ENCODE measurements at regions not wholly inside any gene's neighbourhood (a gene's known extent, or its start where the extent isn't known, plus 50 kb on each side); places are given as distances from the start of the nearest gene placed in this dataset.

DNA sequence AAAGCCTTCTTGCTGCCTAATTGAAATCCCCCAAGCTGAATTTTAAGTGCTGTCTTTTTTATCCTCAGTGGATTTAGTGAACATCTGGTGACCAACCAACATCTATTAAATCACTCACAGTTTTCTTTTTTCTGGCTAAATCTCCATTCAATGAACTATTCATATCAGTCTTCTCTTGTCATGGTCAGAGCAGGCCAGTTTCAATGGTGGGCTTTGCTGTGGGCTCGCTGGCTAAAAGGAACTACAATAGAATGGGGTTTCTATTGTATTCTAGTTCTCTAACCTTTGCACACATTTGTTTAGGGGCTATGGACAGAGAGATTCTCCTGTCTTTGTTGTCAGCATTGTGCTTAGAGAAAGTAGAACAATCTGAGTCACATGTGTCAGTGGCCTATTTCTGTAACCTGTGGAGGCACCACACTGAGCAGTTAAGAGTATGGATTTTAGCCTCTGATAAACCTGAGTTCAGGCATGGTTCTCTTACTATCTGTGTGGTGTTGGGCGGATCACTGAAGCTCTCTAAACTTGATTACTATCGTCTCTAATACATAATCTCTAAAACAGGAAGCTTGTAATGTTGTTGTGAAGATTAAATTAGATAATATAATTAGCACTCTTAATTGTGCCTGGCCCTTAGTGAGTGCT is 94.2 kb upstream of the CADM1 start:
- no peak for DNase-seq (ENCODE audit: low read depth)

DNA sequence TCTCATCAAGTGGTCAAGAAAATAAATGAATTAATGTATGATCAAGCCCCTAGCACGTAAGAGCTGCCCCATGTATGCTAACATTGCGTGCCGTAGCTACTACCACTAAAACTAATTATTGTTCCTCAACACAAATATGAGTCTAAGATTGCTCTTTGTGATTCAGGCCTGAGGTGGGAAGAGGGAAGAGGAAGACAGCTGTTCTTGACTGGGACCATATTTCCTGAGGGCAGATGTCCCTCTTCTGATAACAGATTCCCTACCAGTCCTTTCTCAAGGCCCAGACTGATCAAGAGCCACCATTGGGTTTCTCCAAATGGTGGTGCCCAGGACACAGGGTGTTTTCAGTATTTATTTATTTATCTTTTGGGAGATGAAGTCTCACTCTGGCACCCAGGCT is 87.2 kb upstream of the CADM1 start:
- no peak for DNase-seq (ENCODE audit: low read depth)

DNA sequence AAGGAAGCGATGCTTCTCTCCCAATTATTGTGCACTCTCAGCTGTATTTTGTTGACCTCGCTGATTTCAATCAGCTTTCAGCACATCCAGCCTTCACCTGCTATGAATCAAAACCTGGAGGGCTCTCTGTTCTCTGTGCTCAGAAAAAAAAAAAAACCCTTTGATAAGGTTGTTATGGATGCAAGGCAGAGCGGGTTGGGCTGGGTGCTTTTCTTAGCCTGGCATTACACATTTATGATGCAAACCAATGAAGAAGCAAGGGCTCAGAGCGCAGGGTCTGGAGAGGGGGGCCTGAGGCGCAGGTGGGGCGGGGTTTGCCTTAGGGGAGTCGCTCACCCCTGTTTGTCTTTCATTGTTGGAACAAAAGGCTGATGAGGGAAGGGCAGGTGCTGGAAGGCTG is 86.0 kb upstream of the CADM1 start:
- DNase-seq (ENCODE audit: low read depth) = no peak

DNA sequence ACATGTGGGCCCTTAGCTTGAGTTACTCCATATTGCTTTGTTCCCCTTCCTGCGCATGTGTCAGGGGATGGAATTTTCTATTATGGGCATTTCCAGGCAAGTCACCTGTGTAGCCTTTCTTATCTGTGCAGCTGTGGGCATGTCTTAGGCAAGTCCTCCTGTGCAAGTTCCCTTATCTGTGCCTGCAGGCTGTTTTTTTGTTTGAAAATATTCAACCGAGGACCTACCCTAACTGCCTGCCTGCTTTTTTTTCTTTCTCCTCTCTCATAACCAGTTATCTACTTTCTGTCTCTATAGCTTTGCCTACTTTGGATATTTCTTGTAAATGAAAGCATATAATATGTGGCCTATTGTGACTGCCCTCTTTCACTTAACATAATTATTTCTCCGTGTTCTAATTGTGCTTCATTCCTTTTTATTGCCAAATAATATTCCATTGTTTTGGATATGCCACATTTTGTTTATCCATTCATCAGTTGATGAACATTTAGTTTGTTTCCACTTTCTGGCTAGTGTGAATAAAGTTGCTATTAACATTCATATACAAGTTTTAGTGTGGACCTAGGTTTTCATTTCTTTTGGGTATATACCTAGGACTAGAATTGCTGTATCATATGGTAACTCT is 83.6 kb upstream of the CADM1 start:
- no peak for DNase-seq (ENCODE audit: low read depth)

DNA sequence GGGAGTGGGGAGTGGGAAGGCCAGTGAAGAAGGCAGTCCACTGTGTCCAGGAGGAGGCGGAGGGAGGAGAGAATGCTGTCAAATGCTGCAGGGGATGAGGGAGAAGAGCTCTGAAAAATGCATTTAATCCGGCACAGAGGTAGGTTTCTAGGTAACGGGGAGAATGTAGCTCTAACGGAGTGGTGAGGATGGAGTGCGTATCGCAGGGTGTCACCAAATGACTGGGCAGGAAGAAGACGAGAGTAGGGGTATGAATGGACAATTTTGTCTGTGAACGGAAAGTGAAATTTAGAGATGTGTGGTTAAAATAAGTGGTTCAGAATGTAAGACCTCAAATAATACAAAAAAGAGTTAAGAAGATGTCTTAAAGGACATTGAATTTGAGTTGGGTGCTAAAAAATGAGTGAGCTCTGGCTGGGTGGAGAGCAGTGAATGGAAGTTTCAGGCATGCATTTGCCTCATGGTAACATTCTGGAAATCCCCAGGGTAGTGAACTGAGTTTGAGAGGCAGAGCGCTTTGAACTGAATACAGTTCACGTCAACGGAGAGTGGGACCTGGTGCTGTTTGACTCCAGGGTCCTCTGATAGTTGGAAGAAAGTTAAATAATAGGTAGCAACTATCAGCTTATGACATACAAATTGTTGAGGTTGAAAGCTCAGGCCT is 81.3 kb upstream of the CADM1 start:
- DNase-seq (ENCODE audit: low read depth) = no peak

DNA sequence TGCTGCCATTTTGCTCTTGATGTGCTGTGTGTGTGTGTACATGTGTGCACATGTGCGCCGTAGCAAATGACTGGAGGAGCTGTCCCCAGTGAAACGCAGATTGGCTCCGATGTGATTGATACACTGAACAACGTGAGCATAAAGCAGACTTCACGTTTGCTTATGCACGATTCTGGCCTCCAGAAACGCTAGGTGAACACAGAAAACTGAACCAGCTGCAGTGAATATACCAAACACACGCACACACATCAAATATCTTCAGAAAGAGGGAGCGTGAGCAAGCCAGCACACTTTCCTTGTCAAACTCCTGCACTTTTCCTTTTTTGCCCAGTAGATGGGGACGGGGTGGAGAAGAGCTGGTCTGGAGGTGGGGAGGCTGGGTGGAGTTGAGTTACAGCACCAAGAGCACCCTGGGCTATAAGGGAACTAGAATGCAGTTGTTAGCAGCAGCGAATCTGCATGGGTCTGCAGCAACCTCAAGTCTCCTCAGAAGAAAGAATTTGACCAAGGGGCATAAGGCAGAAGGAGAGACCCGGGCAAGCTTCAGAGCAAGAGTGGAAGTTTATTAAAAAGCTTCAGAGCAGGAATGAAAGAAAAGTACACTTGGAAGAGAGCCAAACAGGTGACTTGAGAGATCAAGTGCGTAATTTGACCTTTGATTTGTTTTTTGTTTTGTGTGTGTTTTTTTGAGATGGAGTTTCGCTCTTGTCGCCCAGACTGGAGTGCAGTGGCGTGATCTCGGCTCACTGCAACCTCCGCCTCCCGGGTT is 77.8 kb upstream of the CADM1 start:
- no peak for DNase-seq (ENCODE audit: low read depth)

DNA sequence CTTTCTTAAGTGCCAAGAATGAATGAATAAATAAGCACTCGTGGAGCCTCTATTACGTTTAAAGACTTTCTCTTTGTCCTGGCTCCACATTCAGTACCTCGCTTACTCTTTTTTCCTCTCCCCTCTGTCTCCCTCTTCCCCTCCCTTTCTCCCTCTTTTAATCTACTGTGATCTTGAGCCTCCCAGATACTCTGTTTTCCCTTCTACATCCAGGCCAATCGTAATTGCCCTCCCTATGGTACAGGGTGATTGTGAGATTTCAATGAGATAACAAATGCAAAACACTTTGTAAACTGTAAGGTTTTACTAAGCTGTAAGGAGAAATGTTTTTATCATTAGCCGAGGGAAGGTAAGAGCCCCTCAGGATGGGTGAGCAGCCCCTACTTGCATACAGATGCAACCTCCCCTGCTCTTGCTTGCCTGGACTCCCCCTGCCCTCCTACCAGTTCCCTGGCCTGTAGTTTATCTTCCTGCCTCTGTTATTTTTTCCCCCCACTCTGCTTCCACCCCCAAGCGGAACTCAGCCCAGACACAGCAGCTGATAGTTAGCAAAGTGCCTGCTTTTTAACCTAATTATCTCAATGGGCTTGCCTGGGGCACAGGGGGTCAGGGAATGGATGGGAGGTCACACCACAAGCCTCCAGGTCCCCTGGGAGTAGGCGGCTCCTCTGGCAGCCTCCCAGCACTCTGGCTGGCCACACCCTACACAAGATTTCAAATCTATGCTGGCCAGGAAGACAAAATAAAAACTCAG is 76.9 kb upstream of the CADM1 start:
- no peak for DNase-seq (ENCODE audit: low read depth)

DNA sequence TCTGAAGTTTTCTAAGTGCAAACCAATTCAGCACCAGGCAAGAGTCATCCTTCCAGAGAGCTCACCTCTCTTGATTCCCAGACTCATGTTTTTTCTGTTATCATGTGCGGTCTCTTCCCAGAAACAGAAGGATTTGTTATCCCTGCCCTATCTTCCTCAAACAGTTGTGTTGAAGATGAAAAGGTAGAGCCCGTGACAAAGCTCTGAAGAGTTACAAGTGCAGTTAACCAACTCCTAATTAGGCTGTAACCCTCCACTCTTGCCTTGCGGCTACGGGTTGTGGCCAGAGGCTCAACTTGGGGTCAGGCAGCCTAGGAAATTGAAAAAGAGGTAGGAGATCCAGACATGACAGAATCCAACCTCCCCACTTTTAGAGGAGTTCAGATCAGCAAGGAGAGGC is 76.2 kb upstream of the CADM1 start:
- no peak for DNase-seq (ENCODE audit: low read depth)

DNA sequence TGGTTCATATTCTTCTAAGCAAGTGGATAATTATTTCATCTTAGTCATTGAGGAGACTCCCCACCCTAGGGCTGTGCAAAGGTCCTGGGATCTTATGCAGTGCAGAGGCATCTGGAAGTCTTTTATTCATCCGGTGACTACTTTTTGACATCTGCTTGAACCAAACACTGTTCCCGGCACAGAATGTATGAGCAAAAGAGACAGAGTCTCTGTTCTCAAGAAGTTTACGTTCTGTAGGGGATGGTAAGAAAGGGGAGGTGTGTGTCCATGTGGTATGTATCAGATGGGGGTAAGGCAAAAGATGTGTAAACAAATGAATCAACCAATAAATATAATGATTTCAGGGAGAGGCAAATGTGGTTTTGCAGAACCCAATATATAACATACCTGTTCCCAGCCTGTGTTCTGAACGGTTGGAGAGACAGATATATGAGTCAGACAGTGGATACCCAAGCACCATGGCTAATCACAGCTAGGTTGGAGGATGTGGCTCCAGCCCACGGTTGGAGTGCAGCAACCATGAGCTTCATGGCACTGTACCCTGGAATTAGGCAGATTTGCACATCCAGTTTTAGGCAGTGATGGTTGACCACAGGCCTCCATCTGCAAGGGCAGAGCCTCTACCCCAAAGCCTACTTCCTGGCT is 75.1 kb upstream of the CADM1 start:
- no peak for DNase-seq (ENCODE audit: low read depth)

DNA sequence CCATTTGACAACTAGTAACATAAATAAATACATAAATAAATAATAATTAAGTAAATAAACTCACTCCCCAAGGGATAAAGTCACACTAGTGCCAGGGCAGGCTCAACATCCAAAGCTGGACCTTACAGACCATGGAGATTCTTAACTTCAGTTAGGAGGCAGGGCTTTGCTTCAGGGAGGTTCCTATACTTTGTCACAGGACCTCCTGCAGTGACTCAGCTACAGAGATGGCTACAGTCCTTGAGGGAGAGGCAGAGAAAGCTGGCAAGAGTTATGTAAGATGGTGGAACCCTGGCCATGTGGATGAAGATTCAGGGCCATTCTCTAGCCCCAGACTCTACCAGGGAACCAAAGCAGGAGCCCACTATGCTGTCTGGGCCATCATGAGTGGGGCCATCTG is 74.1 kb upstream of the CADM1 start:
- no peak for DNase-seq (ENCODE audit: low read depth)

DNA sequence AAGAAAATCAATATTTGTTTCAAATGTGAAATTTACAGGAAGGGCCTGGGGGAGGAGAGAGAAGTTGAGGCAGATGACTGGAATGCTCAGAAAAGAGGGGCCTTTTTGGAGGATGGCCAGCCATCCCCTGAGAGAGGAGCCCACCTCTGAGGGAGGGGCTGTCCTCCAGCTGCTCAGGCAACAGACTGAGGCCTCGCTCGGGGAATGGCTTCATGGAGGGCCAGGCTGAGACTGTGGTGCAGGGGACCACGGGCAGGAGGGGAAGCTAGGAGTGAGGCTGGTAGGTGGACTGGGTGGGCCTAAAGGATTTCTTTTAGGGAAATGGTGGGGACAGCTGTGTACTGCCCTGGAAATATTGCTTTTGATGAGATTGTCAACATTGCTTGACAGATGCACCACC is 73.5 kb upstream of the CADM1 start:
- no peak for DNase-seq (ENCODE audit: low read depth)

DNA sequence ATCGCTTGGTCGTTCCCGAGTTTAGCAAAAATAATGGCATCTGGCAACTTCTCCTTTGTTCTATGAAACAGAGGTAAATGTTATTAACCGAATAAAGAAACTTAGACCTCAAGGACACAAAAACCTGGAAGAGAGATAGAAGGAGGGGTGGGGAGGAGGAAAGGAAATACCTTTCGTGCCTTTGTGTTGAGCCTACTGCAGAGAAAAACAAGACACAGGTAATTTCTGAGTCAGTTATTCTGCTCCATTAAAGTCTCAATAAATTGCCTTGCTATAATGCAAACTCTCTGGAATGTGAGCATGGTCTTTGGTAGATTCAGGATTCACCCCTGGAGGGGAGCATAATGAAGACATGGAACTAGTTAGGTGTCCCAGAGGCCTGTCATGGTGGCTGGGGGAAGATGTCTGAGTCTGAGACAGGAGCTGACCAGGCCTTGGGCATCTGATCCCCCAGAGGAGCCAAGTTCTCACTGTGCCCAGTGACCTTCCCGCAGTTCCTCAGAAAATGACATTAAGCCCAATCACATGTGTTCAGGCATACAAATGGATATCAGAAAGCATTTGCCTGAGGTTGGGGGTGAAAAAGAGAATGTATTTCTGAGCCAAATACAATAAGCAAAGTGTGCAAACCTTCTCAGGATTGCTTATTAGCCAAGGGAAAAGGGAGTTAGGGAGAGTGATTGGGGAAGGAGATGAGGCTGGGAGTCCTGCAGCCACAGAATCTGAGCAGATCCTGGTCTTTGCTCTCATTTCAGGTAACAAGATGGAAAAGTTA is 72.6 kb upstream of the CADM1 start:
- DNase-seq (ENCODE audit: low read depth) = no peak

DNA sequence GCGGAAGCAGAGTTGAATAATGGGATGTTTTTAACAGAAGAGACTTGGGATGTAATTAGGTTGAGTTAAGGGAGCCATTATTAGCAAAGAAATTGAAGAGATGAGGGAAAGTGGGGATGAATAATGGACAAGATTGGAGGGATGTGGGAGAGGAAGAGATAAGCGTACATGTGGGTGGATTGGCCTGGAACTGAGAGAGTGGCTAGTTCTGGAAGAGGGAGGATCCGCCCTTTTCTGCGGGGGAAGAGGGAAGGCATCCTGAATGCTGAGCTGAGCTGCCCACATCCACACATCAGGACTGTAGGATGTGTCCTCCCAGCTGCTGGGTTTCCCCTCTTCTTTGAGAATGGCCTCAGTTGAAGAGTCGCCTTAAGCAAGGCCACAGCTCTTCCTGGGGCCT is 68.3 kb upstream of the CADM1 start:
- no peak for DNase-seq (ENCODE audit: low read depth)

DNA sequence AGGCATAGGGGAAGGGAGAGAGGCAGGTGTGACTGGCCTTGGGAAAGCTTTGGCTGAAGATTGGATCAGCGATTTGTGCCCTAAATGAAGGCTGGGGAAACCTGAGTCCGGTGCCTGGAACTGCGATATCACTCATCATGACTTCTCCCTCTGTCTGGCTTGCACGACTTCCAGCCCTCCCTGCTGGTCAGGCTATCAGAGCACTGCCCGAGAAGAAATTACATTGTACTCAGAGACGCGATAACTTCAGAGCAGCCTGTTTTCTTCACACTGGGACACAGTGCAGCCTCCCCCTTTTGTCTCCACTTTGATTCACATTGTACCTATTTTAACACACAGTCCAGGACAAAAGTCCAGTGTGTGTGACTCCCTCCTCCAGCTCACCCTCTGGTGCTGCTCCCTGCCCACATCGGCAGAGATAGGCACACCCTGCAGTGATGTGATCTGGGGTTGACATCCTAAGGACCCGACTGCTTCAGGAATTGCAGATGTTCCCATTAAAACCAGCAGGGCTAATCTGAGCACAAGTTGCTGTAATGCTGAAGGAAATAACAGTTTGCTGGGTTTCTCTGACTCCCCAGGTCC is 62.1 kb upstream of the CADM1 start:
- DNase-seq (ENCODE audit: low read depth) = no peak

DNA sequence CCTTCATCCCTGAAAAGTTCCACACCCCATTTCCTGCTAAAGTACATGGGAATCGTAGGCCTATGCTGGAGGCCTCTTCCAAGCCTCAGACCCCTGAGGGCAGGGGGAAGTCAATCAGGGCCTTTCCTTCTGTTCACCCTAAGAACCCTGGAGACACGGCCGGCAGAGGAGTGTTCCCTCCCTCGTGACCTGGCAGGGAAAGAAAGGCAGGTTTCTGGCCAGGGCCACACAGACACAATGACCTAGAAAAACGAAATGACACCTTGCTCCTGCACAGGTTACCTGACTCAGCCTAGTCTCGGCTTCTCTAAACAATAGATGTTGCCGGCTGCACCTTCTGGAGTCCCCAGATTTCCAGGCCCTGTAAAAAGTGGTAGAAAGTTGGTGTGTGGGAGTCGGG is 60.6 kb upstream of the CADM1 start:
- no peak for DNase-seq (ENCODE audit: low read depth)

DNA sequence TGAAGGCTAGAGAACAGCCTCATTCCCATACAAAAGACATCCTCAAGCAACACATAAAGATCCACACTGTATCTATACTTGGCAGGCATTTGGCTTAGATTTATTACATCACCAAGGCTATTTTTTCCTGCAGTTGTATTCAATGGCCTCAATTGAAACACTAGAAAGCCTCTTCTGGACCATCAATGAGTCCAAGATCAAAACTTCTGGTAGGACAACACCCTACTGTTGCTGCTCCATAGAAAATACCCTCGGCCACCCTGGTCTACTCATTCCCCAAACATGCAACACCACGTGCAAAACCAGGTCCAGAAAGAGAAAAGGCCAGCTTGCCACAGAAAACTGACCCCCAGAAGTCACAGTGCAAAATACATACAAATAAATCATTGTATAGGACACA is 56.9 kb upstream of the CADM1 start:
- DNase-seq (ENCODE audit: low read depth) = no peak

DNA sequence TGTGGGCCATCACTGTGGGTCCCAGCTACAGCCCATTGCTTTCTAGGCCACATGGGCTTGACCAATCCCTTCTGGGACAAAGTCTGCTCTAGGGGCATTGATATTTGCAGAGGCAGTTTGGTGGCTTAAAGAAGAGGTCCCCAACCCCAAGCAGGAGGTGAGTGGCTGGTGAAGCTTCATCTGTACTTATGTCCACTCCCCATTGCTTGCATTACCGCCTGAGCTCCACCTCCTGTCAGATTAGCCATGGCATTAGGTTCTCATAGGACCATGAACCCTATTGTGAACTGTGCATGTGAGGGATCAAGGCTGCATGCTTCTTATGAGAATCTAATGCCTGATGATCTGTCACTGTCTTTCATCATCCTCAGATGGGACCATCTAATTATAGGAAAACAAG is 54.4 kb upstream of the CADM1 start:
- DNase-seq (ENCODE audit: low read depth) = no peak

DNA sequence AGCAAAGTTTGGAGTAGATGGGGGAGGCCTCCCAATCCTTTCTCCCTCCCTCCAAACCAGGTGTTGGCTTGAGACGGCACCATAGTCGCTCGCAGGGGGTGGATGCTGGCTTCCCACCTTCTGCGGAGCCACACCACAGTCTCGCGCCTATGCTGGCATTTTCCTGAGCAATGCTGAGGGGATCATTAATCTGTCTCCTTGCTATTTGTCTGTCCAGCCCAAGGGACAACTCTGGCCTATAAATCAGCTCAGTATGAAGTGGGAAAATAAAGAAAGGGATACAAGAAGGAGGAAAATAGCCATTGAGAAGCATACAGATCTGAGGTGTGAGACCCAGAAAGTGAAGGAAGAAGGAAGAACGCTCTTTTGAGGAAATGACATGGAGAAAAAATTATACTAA is 53.5 kb upstream of the CADM1 start:
- no peak for DNase-seq (ENCODE audit: low read depth)

DNA sequence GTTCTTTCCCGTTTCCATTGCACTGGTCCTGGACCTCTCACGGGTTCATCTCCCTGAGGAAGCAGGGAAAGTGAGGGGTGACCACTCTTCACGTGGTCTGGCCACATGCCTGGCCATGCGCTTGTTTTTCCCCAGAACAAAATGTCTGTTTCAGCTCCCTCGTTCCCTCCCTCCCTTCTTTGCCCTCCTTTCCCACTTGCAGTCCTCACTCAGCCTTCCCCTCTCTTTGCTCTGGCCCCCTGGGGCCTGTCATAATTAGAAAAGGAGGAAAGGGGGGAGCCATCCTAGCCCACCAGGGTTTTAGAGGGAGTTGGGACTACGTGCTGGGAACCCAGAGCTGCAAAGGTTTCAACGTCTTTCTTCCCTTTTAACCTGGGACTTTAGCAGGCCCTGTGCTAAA is 52.8 kb upstream of the CADM1 start:
- no peak for DNase-seq (ENCODE audit: low read depth)

DNA sequence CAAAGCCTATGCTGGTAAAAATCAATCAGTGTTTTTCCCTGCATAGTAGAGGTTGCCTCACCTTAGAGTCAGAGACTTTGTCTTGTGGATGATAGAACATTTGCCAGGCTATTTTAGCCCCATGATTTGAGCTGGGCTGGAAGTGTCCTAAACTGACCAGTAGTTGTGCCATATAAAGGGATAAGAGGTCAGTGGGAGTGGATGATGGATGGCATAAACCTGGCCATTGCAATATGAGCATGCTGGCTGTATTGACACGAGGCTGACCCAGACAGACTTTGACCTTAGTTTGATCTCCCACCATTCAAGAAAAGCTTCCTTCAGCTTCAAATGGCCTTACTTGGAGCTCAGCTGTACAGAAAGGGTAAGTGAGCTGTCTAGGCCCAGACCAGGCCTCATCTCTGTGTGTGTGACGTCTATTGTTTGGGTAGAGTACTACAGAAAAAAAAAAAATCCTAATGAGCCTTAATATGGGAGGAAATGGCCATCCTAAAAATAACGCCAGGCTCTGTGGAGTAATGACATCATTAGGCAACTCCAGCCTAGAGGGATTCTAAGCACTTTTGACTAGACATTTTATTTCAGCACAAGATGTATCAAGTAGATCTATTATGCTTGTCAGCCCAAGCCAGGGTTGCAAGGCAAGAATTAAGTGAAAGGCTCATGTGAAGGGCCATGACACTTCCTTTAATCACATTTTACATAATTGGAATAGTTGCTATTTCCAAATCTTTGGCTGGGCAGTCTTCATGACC is 51.3 kb upstream of the CADM1 start:
- DNase-seq (ENCODE audit: low read depth) = no peak
